ENCODE measurements at regions not wholly inside any gene's neighbourhood (a gene's known extent, or its start where the extent isn't known, plus 50 kb on each side); places are given as distances from the start of the nearest gene placed in this dataset.

GRCh38 chr11:80393210-80393609 lies 952.4 kb upstream of the TENM4 start:
- TF ChIP-seq CTCF (IDR thresholded peaks at IDR 0.05), result no peak
- TF ChIP-seq POLR2A (IDR thresholded peaks at IDR 0.05), result no peak

All from Peyer's patch (tissue), 4 donors.